Duodenal mucosa (tissue), 2 donors: ENCODE measurements at regions not wholly inside any gene's neighbourhood (a gene's known extent, or its start where the extent isn't known, plus 50 kb on each side); places are given as distances from the start of the nearest gene placed in this dataset.
"Not testable (repeated sequence)": the region's sequence is repeated elsewhere in the genome, so short reads cannot be mapped to it uniquely, and the experiment has no call there.

Experiments used
- H3K27ac ChIP-seq: one replicate; pipeline ENCODE4 v1.7.0; 2013; ENCODE audit warnings: low read depth, low read length
- H3K27me3 ChIP-seq, 2 donors: one replicate each; pipeline ENCODE4 v1.7.0; 2013; ENCODE audit warnings: low read length in 2 of 2, control low read depth in 1 of 2; ENCODE audit not compliant: insufficient read depth in 2 of 2, control insufficient read depth in 1 of 2
- H3K36me3 ChIP-seq, 2 donors: one replicate each; pipeline ENCODE4 v1.7.0; 2013; ENCODE audit warnings: low read length in 2 of 2, control low read depth in 1 of 2; ENCODE audit not compliant: insufficient read depth in 2 of 2, control insufficient read depth in 1 of 2
- H3K4me1 ChIP-seq, 2 donors: one replicate each; pipeline ENCODE4 v1.7.0; 2013; ENCODE audit warnings: low read length in 2 of 2, control low read depth in 1 of 2; ENCODE audit not compliant: insufficient read depth in 2 of 2, control insufficient read depth in 1 of 2
- H3K4me3 ChIP-seq, 2 donors: one replicate each; pipeline ENCODE4 v1.7.0; 2013; ENCODE audit warnings: low read length in 2 of 2, low read depth in 1 of 2
- H3K9ac ChIP-seq, 2 donors: one replicate each; pipeline ENCODE4 v1.7.0; 2013; ENCODE audit warnings: low read length in 2 of 2, low read depth in 1 of 2
- H3K9me3 ChIP-seq, 2 donors: one replicate each; pipeline ENCODE4 v1.7.0; 2013; ENCODE audit warnings: low read length in 2 of 2, control low read depth in 1 of 2; ENCODE audit not compliant: control insufficient read depth in 1 of 2

- H3K36me3 ChIP-seq = peaks cover 0 to 8% of the 10 kb centered on the region in 2 donors
- no peaks in the 10 kb centered on the region for H3K4me1 ChIP-seq
These were observed 99.8 kb downstream of the KPNA2 start for GRCh38 chr17:68135141-68135887.

DNA sequence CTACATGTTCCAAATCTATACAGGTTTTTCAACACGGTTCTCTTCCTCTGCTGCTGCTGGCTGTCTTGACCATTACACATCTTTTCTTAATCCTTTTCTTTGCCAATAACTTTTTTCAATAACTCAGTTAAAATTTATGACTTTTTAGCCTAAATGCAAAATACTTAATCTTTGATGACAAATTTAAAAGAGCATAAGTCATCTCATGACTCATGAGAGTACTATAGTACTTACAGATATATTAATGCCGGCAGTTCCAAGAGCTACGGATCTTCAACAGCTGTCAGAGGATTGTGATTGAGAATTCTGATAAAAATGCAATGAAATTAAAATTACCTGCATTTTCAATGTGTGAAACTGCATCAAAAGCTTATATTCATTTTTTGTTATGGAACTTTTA lies 105.5 kb downstream of the KPNA2 start:
- Histone ChIP-seq H3K4me3 (no peak overlapping the region), H3K4me1 (no peaks in the 10 kb centered on the region), H3K27ac (no peak overlapping the region), H3K9me3 (no peaks in the 10 kb centered on the region), H3K9ac (no peak overlapping the region), H3K36me3 (no peaks in the 10 kb centered on the region), H3K27me3 (no peaks in the 10 kb centered on the region)

More at GRCh38 chr17:68135141-68135887, 99.8 kb downstream of the KPNA2 start:
- Histone ChIP-seq H3K9ac (no peak overlapping the region), H3K27me3 (no peaks in the 10 kb centered on the region), H3K27ac (no peak overlapping the region), H3K9me3 (no peaks in the 10 kb centered on the region), H3K4me3 (no peak overlapping the region)

- no peak overlapping the region for H3K27ac ChIP-seq
- H3K36me3 ChIP-seq = no peaks in the 10 kb centered on the region
These were observed 105.2 kb upstream of the AMZ2 start for GRCh38 chr17:68142595-68142994.

GRCh38 chr17:68143425-68143824 lies 104.4 kb upstream of the AMZ2 start:
- no peaks in the 10 kb centered on the region for H3K27me3 ChIP-seq
- no peaks in the 10 kb centered on the region for H3K4me1 ChIP-seq
- no peaks in the 10 kb centered on the region for H3K36me3 ChIP-seq
- H3K9me3 ChIP-seq = no peaks in the 10 kb centered on the region
- no peak overlapping the region for H3K27ac ChIP-seq
- H3K4me3 ChIP-seq = no peak overlapping the region
- no peak overlapping the region for H3K9ac ChIP-seq

More at GRCh38 chr17:68142595-68142994, 105.2 kb upstream of the AMZ2 start:
- no peak overlapping the region for H3K4me3 ChIP-seq
- no peak overlapping the region for H3K9ac ChIP-seq
- H3K27me3 ChIP-seq = no peaks in the 10 kb centered on the region
- H3K9me3 ChIP-seq = no peaks in the 10 kb centered on the region
- H3K4me1 ChIP-seq = no peaks in the 10 kb centered on the region

DNA sequence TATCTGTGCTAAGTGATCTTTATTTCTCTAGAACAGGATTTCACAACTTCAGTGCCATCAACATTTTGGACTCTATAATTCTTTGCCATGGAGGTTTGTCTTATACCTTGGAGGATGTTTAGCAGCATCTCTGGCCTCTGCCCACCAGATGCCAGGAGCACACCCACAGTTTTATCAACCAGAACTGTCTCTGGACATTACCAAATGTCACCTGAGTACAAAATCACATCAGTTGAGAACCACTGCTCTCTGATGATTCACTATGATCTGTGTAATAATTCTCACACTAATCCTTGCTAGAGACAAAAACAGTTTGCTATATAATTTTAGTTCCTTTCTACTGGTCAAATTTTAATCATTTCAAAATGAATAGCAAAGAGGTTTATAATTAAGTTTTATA lies 102.8 kb upstream of the AMZ2 start:
- Histone ChIP-seq H3K4me3 (no peak overlapping the region), H3K36me3 (no peaks in the 10 kb centered on the region)

DNA sequence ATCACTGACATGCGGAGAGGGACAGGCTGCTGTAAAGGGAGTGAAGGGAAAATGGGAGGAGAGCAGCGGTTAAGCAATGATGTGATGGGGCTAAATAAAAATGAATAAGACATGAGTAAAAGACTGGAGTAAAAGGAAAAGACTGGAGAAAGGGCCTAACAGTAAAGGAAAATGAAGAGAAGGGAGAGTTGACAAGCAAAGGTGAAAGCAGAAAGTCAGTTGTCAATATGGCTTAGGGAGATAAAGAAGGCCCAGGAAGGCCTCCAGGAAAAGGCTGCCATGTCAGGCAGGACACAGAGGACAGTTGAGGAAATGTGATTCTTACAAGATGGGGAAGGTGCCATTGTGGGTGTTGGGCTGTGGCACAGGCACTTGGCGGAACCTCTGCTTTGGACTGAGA lies 98.9 kb upstream of the AMZ2 start:
- no peak overlapping the region for H3K9ac ChIP-seq
- H3K9me3 ChIP-seq = no peaks in the 10 kb centered on the region
- H3K27ac ChIP-seq = no peak overlapping the region
- H3K4me3 ChIP-seq = no peak overlapping the region
- H3K27me3 ChIP-seq = no peaks in the 10 kb centered on the region
- H3K4me1 ChIP-seq = no peaks in the 10 kb centered on the region
- no peaks in the 10 kb centered on the region for H3K36me3 ChIP-seq

More for the DNA sequence above, 102.8 kb upstream of the AMZ2 start:
- no peaks in the 10 kb centered on the region for H3K4me1 ChIP-seq
- H3K27me3 ChIP-seq = no peaks in the 10 kb centered on the region
- H3K27ac ChIP-seq = no peak overlapping the region
- H3K9ac ChIP-seq = no peak overlapping the region
- no peaks in the 10 kb centered on the region for H3K9me3 ChIP-seq

- H3K4me3 ChIP-seq = peak overlapping the region in 1 of 2 donors; percentile 34
- no peaks in the 10 kb centered on the region for H3K4me1 ChIP-seq
- no peaks in the 10 kb centered on the region for H3K27me3 ChIP-seq
- no peak overlapping the region for H3K27ac ChIP-seq
- H3K9ac ChIP-seq = no peak overlapping the region
- no peaks in the 10 kb centered on the region for H3K9me3 ChIP-seq
- no peaks in the 10 kb centered on the region for H3K36me3 ChIP-seq
These were observed 95.7 kb upstream of the AMZ2 start for GRCh38 chr17:68152161-68152571.

DNA sequence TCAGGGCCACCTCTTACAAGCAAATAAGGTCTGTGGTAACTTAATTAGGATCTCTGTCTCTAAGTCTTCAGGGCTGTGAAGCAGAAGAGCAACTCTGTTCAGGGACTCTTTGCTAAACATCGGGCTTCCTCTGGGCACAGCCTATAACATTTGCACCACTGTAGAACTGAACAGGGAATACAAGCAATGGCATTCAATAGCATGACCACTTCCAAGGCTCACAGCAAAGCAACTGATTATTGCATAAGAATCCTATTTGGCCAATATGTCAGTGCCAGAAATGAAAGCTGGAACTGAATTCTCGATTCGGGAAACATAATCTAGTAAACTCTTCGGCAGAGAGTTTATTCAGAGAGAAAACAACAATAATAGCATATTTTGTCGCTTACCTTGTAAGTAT lies 92.2 kb upstream of the AMZ2 start:
- Histone ChIP-seq H3K4me3 (no peak overlapping the region), H3K4me1 (no peaks in the 10 kb centered on the region), H3K9me3 (no peaks in the 10 kb centered on the region), H3K27me3 (no peaks in the 10 kb centered on the region), H3K9ac (no peak overlapping the region), H3K27ac (no peak overlapping the region), H3K36me3 (no peaks in the 10 kb centered on the region)

DNA sequence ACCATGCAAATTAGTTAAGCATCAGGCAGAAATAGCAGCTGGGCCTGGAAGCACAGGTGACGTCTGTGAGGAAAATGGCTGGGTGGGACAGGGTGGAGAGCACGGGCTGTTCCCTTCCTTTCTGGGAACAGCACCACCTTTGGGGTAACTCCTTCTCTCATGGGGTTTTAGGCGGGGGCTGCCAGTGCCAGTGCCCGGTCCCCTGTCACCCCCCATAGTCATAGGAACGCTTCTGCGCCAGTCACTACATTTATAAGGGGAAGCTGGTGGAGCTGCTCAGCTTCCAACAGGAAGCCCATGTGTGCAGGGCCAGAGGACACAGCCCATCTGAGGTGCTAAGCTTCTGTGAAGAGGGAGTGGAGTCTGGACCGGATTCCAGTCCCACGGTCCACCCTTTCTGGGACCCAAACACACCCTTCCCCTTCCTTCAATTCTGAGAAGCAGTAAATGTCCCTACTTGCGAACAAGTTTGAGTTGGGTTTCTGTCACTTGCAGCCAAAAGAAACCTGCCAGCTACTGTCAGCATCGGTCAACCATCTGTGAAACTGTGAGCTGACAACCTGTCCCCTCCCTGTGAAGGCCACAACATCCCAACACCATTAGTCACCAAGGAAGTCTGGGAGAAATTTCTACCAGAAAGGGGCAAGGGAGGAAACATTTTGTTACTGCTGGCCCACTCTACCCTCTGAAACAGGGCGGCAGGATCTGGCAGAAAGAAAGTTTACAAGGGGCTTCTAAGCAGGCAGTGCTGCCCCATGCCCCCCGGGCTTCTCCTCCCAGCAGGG lies 86.0 kb upstream of the AMZ2 start:
- Histone ChIP-seq H3K27me3 (no peaks in the 10 kb centered on the region), H3K27ac (no peak overlapping the region)

DNA sequence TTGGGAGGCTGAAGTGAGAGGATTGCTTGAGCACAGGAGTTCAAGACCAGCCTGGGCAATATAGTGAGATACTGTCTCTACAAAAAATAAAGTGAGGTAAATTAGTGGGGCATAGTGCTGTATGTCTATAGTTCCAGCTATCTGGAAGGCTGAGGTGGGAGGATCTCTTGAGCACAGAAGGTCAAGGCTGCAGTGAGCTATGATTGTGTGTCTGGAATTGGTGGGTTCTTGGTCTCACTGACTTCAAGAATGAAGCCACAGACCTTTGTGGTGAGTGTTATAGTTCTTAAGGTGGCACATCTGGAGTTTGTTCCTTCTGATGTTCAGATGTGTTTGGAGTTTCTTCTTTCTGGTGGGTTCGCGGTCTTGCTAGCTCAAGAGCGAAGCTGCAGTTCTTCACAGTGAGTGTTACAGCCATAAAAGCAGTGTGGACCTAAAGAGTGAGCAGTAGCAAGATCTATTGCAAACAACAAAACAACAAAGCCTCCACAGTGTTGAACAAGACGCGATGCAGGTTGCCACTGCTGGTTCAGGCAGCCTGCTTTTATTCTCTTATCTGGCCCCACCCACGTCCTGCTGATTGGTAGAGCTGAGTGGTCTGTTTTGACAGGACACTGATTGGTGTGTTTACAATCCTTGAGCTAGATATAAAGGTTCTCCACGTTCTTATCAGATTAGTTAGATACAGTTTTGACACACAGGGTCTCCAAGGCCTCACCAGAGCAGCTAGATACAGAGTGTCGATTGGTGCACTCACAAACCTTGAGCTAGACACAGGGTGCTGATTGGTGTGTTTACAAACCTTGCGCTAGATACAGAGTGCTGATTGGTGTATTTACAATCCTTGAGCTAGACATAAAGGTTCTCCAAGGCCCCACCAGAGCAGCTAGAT lies 79.3 kb upstream of the AMZ2 start:
- H3K27ac ChIP-seq, H3K36me3 ChIP-seq, H3K27me3 ChIP-seq, H3K9me3 ChIP-seq, H3K9ac ChIP-seq, H3K4me3 ChIP-seq, H3K4me1 ChIP-seq: not testable (repeated sequence)

More for the DNA sequence above, 86.0 kb upstream of the AMZ2 start:
- Histone ChIP-seq H3K9ac (no peak overlapping the region), H3K4me1 (no peaks in the 10 kb centered on the region), H3K36me3 (no peaks in the 10 kb centered on the region), H3K9me3 (no peaks in the 10 kb centered on the region), H3K4me3 (no peak overlapping the region)
